HG03439 (cell line): ENCODE measurements at regions not wholly inside any gene's neighbourhood (a gene's known extent, or its start where the extent isn't known, plus 50 kb on each side); places are given as distances from the start of the nearest gene placed in this dataset.

ENCODE experiments used
- ATAC-seq: cut with Tn5 transposase; IDR thresholded peaks from one replicate; pipeline ENCODE4 v1.9.1; 2021; ENCODE audit warnings: mild to moderate bottlenecking, moderate library complexity; ENCODE audit not compliant: unreplicated experiment

GRCh38 chr9:107948086-107948485 lies 458.5 kb upstream of the KLF4 start:
- ATAC-seq: no peak

- ATAC-seq: no peak
Measured at GRCh38 chr9:107946364-107947141, 457.0 kb upstream of the KLF4 start.

- no peak for ATAC-seq
Measured at GRCh38 chr9:107945961-107946360, 456.4 kb upstream of the KLF4 start.

- no peak for ATAC-seq
Measured at GRCh38 chr9:107945493-107945892, 455.9 kb upstream of the KLF4 start.

- ATAC-seq: no peak
Measured at GRCh38 chr9:107944387-107944786, 454.8 kb upstream of the KLF4 start.

GRCh38 chr9:107943901-107944300 lies 454.3 kb upstream of the KLF4 start:
- no peak for ATAC-seq

GRCh38 chr9:107942856-107943255 lies 453.3 kb upstream of the KLF4 start:
- ATAC-seq: no peak

- ATAC-seq: no peak
Measured at GRCh38 chr9:107942291-107942690, 452.7 kb upstream of the KLF4 start.

- ATAC-seq: no peak
Measured at GRCh38 chr9:107940616-107941595, 451.3 kb upstream of the KLF4 start.

GRCh38 chr9:107938801-107939386 lies 449.3 kb upstream of the KLF4 start:
- no peak for ATAC-seq

GRCh38 chr9:107935931-107936330 lies 446.4 kb upstream of the KLF4 start:
- no peak for ATAC-seq

GRCh38 chr9:107933516-107933915 lies 443.9 kb upstream of the KLF4 start:
- no peak for ATAC-seq

- no peak for ATAC-seq
Measured at GRCh38 chr9:107933097-107933496, 443.5 kb upstream of the KLF4 start.

- ATAC-seq: no peak
Measured at GRCh38 chr9:107932601-107933000, 443.0 kb upstream of the KLF4 start.

- ATAC-seq: no peak
Measured at GRCh38 chr9:107932046-107932445, 442.5 kb upstream of the KLF4 start.

- no peak for ATAC-seq
Measured at GRCh38 chr9:107931071-107931715, 441.6 kb upstream of the KLF4 start.

- ATAC-seq: no peak
Measured at GRCh38 chr9:107929443-107929842, 439.9 kb upstream of the KLF4 start.

- no peak for ATAC-seq
Measured at GRCh38 chr9:107928701-107929371, 439.3 kb upstream of the KLF4 start.

- ATAC-seq: no peak
Measured at GRCh38 chr9:107927276-107927675, 437.7 kb upstream of the KLF4 start.

GRCh38 chr9:107925749-107926297 lies 436.3 kb upstream of the KLF4 start:
- no peak for ATAC-seq
